ENCODE measurements at regions not wholly inside any gene's neighbourhood (a gene's known extent, or its start where the extent isn't known, plus 50 kb on each side); places are given as distances from the start of the nearest gene placed in this dataset.

GRCh38 chr20:58011947-58012610 lies 216.4 kb downstream of the ANKRD60 start:
- no peak for DNase-seq

GRCh38 chr20:58011106-58011946 lies 217.1 kb downstream of the ANKRD60 start:
- no peak for DNase-seq

- no peak for DNase-seq
Measured at GRCh38 chr20:58010666-58011065, 217.8 kb downstream of the ANKRD60 start.

- DNase-seq: no peak
Measured at GRCh38 chr20:58010186-58010585, 218.3 kb downstream of the ANKRD60 start.

- DNase-seq: no peak
Measured at GRCh38 chr20:58008866-58009265, 219.6 kb downstream of the ANKRD60 start.

GRCh38 chr20:58008413-58008812 lies 220.0 kb downstream of the ANKRD60 start:
- no peak for DNase-seq

GRCh38 chr20:58007947-58008346 lies 220.5 kb downstream of the ANKRD60 start:
- no peak for DNase-seq

- no peak for DNase-seq
Measured at GRCh38 chr20:58006346-58007316, 221.8 kb downstream of the ANKRD60 start.

- DNase-seq: no peak
Measured at GRCh38 chr20:58005581-58006345, 222.7 kb downstream of the ANKRD60 start.

- no peak for DNase-seq
Measured at GRCh38 chr20:58004900-58005299, 223.6 kb downstream of the ANKRD60 start.

GRCh38 chr20:58004146-58004545 lies 224.3 kb downstream of the ANKRD60 start:
- no peak for DNase-seq

- DNase-seq: no peak
Measured at GRCh38 chr20:58003525-58003924, 224.9 kb downstream of the ANKRD60 start.

GRCh38 chr20:58002901-58003300 lies 225.6 kb downstream of the ANKRD60 start:
- DNase-seq: no peak

GRCh38 chr20:58001946-58002345 lies 226.5 kb downstream of the ANKRD60 start:
- DNase-seq: no peak

- DNase-seq: no peak
Measured at GRCh38 chr20:58001381-58001780, 227.1 kb downstream of the ANKRD60 start.

- DNase-seq: no peak
Measured at GRCh38 chr20:58000861-58001260, 227.6 kb downstream of the ANKRD60 start.

- DNase-seq: no peak
Measured at GRCh38 chr20:57999465-58000111, 228.9 kb downstream of the ANKRD60 start.

- DNase-seq: no peak
Measured at GRCh38 chr20:57998981-57999464, 229.4 kb downstream of the ANKRD60 start.

- no peak for DNase-seq
Measured at GRCh38 chr20:57998276-57998675, 230.2 kb downstream of the ANKRD60 start.

- DNase-seq: no peak
Measured at GRCh38 chr20:57996936-57997890, 231.2 kb downstream of the ANKRD60 start.

Measured in effector CD4-positive, alpha-beta T cell (primary cell).